Stimulated activated CD8-positive, alpha-beta memory T cell treated with anti-CD3 and anti-CD28 coated beads, Interleukin-7, amount 100 ng/mL, for 4 hours (primary cell): ENCODE measurements at regions not wholly inside any gene's neighbourhood (a gene's known extent, or its start where the extent isn't known, plus 50 kb on each side); places are given as distances from the start of the nearest gene placed in this dataset.
"Not testable (repeated sequence)": the region's sequence is repeated elsewhere in the genome, so short reads cannot be mapped to it uniquely, and the experiment has no call there.

Experiments used
- DNase-seq, 2 donors: peaks; one replicate each; pipeline ENCODE4 v3.0.0-alpha.2; 2020; ENCODE audit warnings: low read depth in 2 of 2

- peak in 1 of 2 donors; percentile 45 for DNase-seq
Observed at GRCh38 chr16:88265286-88265938, 117.3 kb upstream of the ZNF469 start.

- not testable (repeated sequence) for DNase-seq
Observed at GRCh38 chr16:88266036-88266435, 116.7 kb upstream of the ZNF469 start.

- not testable (repeated sequence) for DNase-seq
Observed at GRCh38 chr16:88266935-88267551, 115.7 kb upstream of the ZNF469 start.

- DNase-seq: not testable (repeated sequence)
Observed at GRCh38 chr16:88268186-88268970, 114.4 kb upstream of the ZNF469 start.

GRCh38 chr16:88270171-88270790 is 112.5 kb upstream of the ZNF469 start:
- DNase-seq: not testable (repeated sequence)

GRCh38 chr16:88271296-88271695 is 111.5 kb upstream of the ZNF469 start:
- DNase-seq: not testable (repeated sequence)

GRCh38 chr16:88271776-88272175 is 111.0 kb upstream of the ZNF469 start:
- DNase-seq: not testable (repeated sequence)

GRCh38 chr16:88272437-88272836 is 110.3 kb upstream of the ZNF469 start:
- DNase-seq: not testable (repeated sequence)

GRCh38 chr16:88274126-88274750 is 108.5 kb upstream of the ZNF469 start:
- DNase-seq: not testable (repeated sequence)

- DNase-seq: no peak
Observed at GRCh38 chr16:88274847-88275246, 107.9 kb upstream of the ZNF469 start.

GRCh38 chr16:88275336-88276122 is 107.2 kb upstream of the ZNF469 start:
- DNase-seq: not testable (repeated sequence)

- DNase-seq: not testable (repeated sequence)
Observed at GRCh38 chr16:88276123-88276588, 106.6 kb upstream of the ZNF469 start.

- DNase-seq: no peak
Observed at GRCh38 chr16:88276591-88276990, 106.2 kb upstream of the ZNF469 start.

GRCh38 chr16:88279998-88280397 is 102.8 kb upstream of the ZNF469 start:
- no peak for DNase-seq

- DNase-seq: no peak
Observed at GRCh38 chr16:88281858-88282563, 100.7 kb upstream of the ZNF469 start.

GRCh38 chr16:88282564-88283395 is 100.0 kb upstream of the ZNF469 start:
- no peak for DNase-seq

GRCh38 chr16:88283596-88283995 is 99.2 kb upstream of the ZNF469 start:
- no peak for DNase-seq

- DNase-seq: no peak
Observed at GRCh38 chr16:88284101-88284500, 98.7 kb upstream of the ZNF469 start.
